ENCODE measurements at regions not wholly inside any gene's neighbourhood (a gene's known extent, or its start where the extent isn't known, plus 50 kb on each side); places are given as distances from the start of the nearest gene placed in this dataset.

DNA sequence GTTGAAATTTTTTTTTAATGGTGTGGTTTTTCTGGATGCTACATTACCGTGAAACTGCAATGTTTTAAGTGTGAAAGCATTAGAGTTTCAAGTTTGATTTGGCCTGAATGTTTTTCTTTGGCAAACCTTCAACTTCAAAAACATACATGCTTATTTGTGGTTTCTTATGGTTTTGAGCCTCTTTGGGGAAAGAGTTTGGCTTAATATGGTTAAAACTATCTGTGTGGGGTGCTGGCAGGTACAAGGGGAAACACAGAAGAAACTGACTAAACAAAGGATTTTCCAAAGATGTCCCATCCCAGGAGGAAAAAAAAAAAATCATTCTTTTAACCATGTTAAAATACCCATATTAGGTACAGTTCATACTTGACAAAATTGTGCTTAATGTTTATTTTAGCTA, 121.1 kb downstream of the HGF start:
- H3K27me3 ChIP-seq, result no peaks in the 10 kb centered on the region
- no peaks in the 10 kb centered on the region for H3K36me3 ChIP-seq
- WGBS, result 58% methylated on average over 1 of the region's 1 CpG
- H3K4me1 ChIP-seq, result no peaks in the 10 kb centered on the region
- no peaks in the 10 kb centered on the region for H3K9me3 ChIP-seq
- no peak overlapping the region for H3K4me3 ChIP-seq
- no peak overlapping the region for H3K27ac ChIP-seq
- TF ChIP-seq EP300 (IDR thresholded peaks at IDR 0.05), result no peak
- TF ChIP-seq, protein P1, sequence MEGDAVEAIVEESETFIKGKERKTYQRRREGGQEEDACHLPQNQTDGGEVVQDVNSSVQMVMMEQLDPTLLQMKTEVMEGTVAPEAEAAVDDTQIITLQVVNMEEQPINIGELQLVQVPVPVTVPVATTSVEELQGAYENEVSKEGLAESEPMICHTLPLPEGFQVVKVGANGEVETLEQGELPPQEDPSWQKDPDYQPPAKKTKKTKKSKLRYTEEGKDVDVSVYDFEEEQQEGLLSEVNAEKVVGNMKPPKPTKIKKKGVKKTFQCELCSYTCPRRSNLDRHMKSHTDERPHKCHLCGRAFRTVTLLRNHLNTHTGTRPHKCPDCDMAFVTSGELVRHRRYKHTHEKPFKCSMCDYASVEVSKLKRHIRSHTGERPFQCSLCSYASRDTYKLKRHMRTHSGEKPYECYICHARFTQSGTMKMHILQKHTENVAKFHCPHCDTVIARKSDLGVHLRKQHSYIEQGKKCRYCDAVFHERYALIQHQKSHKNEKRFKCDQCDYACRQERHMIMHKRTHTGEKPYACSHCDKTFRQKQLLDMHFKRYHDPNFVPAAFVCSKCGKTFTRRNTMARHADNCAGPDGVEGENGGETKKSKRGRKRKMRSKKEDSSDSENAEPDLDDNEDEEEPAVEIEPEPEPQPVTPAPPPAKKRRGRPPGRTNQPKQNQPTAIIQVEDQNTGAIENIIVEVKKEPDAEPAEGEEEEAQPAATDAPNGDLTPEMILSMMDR (IDR thresholded peaks at IDR 0.05), result no peak
- no peak for TF ChIP-seq POLR2AphosphoS5 (IDR thresholded peaks at IDR 0.05)
- no peak for TF ChIP-seq POLR2A (IDR thresholded peaks at IDR 0.05)
- no peak for DNase-seq (ENCODE audit: low spot score in 2 of 2)

GRCh38 chr7:81645435-81645834, 124.4 kb downstream of the HGF start:
- no peaks in the 10 kb centered on the region for H3K27me3 ChIP-seq
- H3K36me3 ChIP-seq, result no peaks in the 10 kb centered on the region
- no peaks in the 10 kb centered on the region for H3K4me1 ChIP-seq
- no peak overlapping the region for H3K4me3 ChIP-seq
- no peak overlapping the region for H3K27ac ChIP-seq
- 80% methylated on average over 5 of the region's 5 CpGs for WGBS
- no peak for DNase-seq (ENCODE audit: low spot score in 2 of 2)
- no peaks in the 10 kb centered on the region for H3K9me3 ChIP-seq
- TF ChIP-seq, protein P1 (IDR thresholded peaks at IDR 0.05), result no peak
- TF ChIP-seq POLR2AphosphoS5 (IDR thresholded peaks at IDR 0.05), result no peak
- TF ChIP-seq EP300 (IDR thresholded peaks at IDR 0.05), result no peak
- TF ChIP-seq POLR2A (IDR thresholded peaks at IDR 0.05), result no peak

GRCh38 chr7:81641873-81642272, 128.0 kb downstream of the HGF start:
- Histone ChIP-seq H3K4me3 (no peak overlapping the region), H3K4me1 (no peaks in the 10 kb centered on the region), H3K36me3 (no peaks in the 10 kb centered on the region), H3K27me3 (no peaks in the 10 kb centered on the region), H3K27ac (no peak overlapping the region), H3K9me3 (no peaks in the 10 kb centered on the region)
- no peak for TF ChIP-seq POLR2AphosphoS5 (IDR thresholded peaks at IDR 0.05)
- no peak for TF ChIP-seq POLR2A (IDR thresholded peaks at IDR 0.05)
- TF ChIP-seq, protein P1 (IDR thresholded peaks at IDR 0.05), result no peak
- no peak for TF ChIP-seq EP300 (IDR thresholded peaks at IDR 0.05)
- WGBS, result 92% methylated on average over 2 of the region's 2 CpGs
- DNase-seq (ENCODE audit: low spot score in 2 of 2), result no peak

- Histone ChIP-seq H3K27ac (no peak overlapping the region), H3K4me3 (no peak overlapping the region), H3K4me1 (no peaks in the 10 kb centered on the region), H3K36me3 (no peaks in the 10 kb centered on the region), H3K9me3 (no peaks in the 10 kb centered on the region), H3K27me3 (no peaks in the 10 kb centered on the region)
- DNase-seq (ENCODE audit: low spot score in 2 of 2), result no peak
- 54% methylated on average over 5 of the region's 5 CpGs for WGBS
- no peak for TF ChIP-seq POLR2A (IDR thresholded peaks at IDR 0.05)
- TF ChIP-seq EP300 (IDR thresholded peaks at IDR 0.05), result no peak
- TF ChIP-seq, protein P1 (IDR thresholded peaks at IDR 0.05), result no peak
- no peak for TF ChIP-seq POLR2AphosphoS5 (IDR thresholded peaks at IDR 0.05)
Measured at GRCh38 chr7:81638198-81638597, 131.6 kb downstream of the HGF start.

DNA sequence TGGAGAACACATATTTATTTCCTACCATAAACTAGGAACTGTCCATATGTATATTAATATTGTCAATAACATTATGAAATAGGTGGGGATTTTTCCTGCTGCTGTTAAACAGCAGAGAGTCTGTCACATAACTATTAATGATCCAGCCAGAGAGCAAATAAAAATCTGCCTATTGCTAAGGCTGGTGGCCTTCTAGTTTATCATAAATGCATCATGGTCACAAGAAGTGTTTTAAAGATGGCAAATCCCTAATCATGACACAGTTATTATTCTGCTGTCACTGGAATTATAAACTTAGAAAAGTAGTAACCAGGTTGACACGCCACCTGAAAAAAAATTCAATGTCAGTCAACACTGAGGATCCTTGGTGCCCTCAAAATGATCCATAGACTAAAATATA, 132.3 kb downstream of the HGF start:
- WGBS, result 94% methylated on average over 1 of the region's 1 CpG
- H3K36me3 ChIP-seq, result no peaks in the 10 kb centered on the region
- no peaks in the 10 kb centered on the region for H3K4me1 ChIP-seq

More for the DNA sequence above, 132.3 kb downstream of the HGF start:
- Histone ChIP-seq H3K9me3 (no peaks in the 10 kb centered on the region), H3K4me3 (no peak overlapping the region), H3K27me3 (no peaks in the 10 kb centered on the region), H3K27ac (no peak overlapping the region)
- DNase-seq (ENCODE audit: low spot score in 2 of 2), result no peak
- TF ChIP-seq POLR2AphosphoS5 (IDR thresholded peaks at IDR 0.05), result no peak
- TF ChIP-seq, protein P1 (IDR thresholded peaks at IDR 0.05), result no peak
- TF ChIP-seq EP300 (IDR thresholded peaks at IDR 0.05), result no peak
- TF ChIP-seq POLR2A (IDR thresholded peaks at IDR 0.05), result no peak

Measured in suprapubic skin (tissue), 4 donors.